ENCODE measurements at regions not wholly inside any gene's neighbourhood (a gene's known extent, or its start where the extent isn't known, plus 50 kb on each side); places are given as distances from the start of the nearest gene placed in this dataset.

- H3K36me3 ChIP-seq (ENCODE audit: low read depth, low read length): no peaks in the 10 kb centered on the region
- no peak for DNase-seq
- no peaks in the 10 kb centered on the region for H3K79me2 ChIP-seq (ENCODE audit: low read length)
- no peaks in the 10 kb centered on the region for H4K20me1 ChIP-seq (ENCODE audit: low read length)
- H3F3A ChIP-seq (ENCODE audit: low read length, unreplicated experiment): no peaks in the 10 kb centered on the region
- no peak for ATAC-seq
- H3K9me2 ChIP-seq (replicated peaks; ENCODE audit: low read length): no peaks in the 10 kb centered on the region
- no peak overlapping the region for H3K27ac ChIP-seq (ENCODE audit: low read length)
- intact Hi-C loops (cut with micrococcal nuclease): no loop called here
- ChIA-PET CTCF (no interaction called here), POLR2A (ENCODE audit: unreplicated experiment) (no interaction called here)
- H3K4me3 ChIP-seq (ENCODE audit: low read length): no peak overlapping the region
- H3K4me1 ChIP-seq (ENCODE audit: insufficient read depth, low read length): no peaks in the 10 kb centered on the region
- H3K27me3 ChIP-seq (ENCODE audit: low read length): no peaks in the 10 kb centered on the region
- no peak overlapping the region for H3K9ac ChIP-seq (ENCODE audit: low read length)
- H3K9me3 ChIP-seq (ENCODE audit: low read length): no peaks in the 10 kb centered on the region
- H3K4me2 ChIP-seq (ENCODE audit: low read length): no peak overlapping the region
- H2AFZ ChIP-seq (ENCODE audit: low read length): no peak overlapping the region
- TF ChIP-seq EZH2 (IDR thresholded peaks at IDR 0.05; ENCODE audit: low read length, unreplicated experiment) (no peak), EZH2phosphoT487 (IDR thresholded peaks at IDR 0.05; ENCODE audit: borderline replicate concordance, low read length) (no peak)
- no TSS peak for BruUV-seq (replicated peaks)
Measured at GRCh38 chr6:92714346-92714745, 705.0 kb downstream of the EPHA7 start.

- no TSS peak for BruUV-seq (replicated peaks)
- Histone ChIP-seq H2AFZ (ENCODE audit: low read length) (no peak overlapping the region), H3K4me2 (ENCODE audit: low read length) (no peak overlapping the region), H3K9me3 (ENCODE audit: low read length) (no peaks in the 10 kb centered on the region), H4K20me1 (ENCODE audit: low read length) (no peaks in the 10 kb centered on the region), H3K79me2 (ENCODE audit: low read length) (no peaks in the 10 kb centered on the region), H3K9ac (ENCODE audit: low read length) (no peak overlapping the region), H3K27ac (ENCODE audit: low read length) (no peak overlapping the region), H3K4me3 (ENCODE audit: low read length) (no peak overlapping the region), H3K36me3 (ENCODE audit: low read depth, low read length) (no peaks in the 10 kb centered on the region), H3K9me2 (replicated peaks; ENCODE audit: low read length) (no peaks in the 10 kb centered on the region), H3F3A (ENCODE audit: low read length, unreplicated experiment) (no peaks in the 10 kb centered on the region), H3K4me1 (ENCODE audit: insufficient read depth, low read length) (no peaks in the 10 kb centered on the region), H3K27me3 (ENCODE audit: low read length) (no peaks in the 10 kb centered on the region)
- TF ChIP-seq EZH2 (IDR thresholded peaks at IDR 0.05; ENCODE audit: low read length, unreplicated experiment) (no peak), EZH2phosphoT487 (IDR thresholded peaks at IDR 0.05; ENCODE audit: borderline replicate concordance, low read length) (no peak), CTCF (conservative IDR thresholded peaks at IDR 0.05; ENCODE audit: low read depth, low read length) (no peak)
- ChIA-PET CTCF (no interaction called here), POLR2A (ENCODE audit: unreplicated experiment) (no interaction called here)
- intact Hi-C loops (cut with micrococcal nuclease): no loop called here
- ATAC-seq (no peak), DNase-seq (no peak)
Measured at GRCh38 chr6:92710048-92710447, 709.3 kb downstream of the EPHA7 start.

GRCh38 chr6:92708945-92709344 is 710.4 kb downstream of the EPHA7 start:
- no peaks in the 10 kb centered on the region for H3K4me1 ChIP-seq (ENCODE audit: insufficient read depth, low read length)
- H4K20me1 ChIP-seq (ENCODE audit: low read length): no peaks in the 10 kb centered on the region
- POLR2A ChIA-PET (ENCODE audit: unreplicated experiment): no interaction called here
- CTCF ChIA-PET: no interaction called here
- H3K9ac ChIP-seq (ENCODE audit: low read length): no peak overlapping the region
- no peaks in the 10 kb centered on the region for H3K79me2 ChIP-seq (ENCODE audit: low read length)
- TF ChIP-seq EZH2phosphoT487 (IDR thresholded peaks at IDR 0.05; ENCODE audit: borderline replicate concordance, low read length) (no peak), EZH2 (IDR thresholded peaks at IDR 0.05; ENCODE audit: low read length, unreplicated experiment) (no peak), CTCF (conservative IDR thresholded peaks at IDR 0.05; ENCODE audit: low read depth, low read length) (no peak)
- H3K9me3 ChIP-seq (ENCODE audit: low read length): no peaks in the 10 kb centered on the region
- no peak overlapping the region for H3K4me2 ChIP-seq (ENCODE audit: low read length)
- no peaks in the 10 kb centered on the region for H3K27me3 ChIP-seq (ENCODE audit: low read length)
- DNase-seq (no peak), ATAC-seq (no peak)
- H3K36me3 ChIP-seq (ENCODE audit: low read depth, low read length): no peaks in the 10 kb centered on the region
- intact Hi-C loops (cut with micrococcal nuclease): no loop called here
- BruUV-seq (replicated peaks): no TSS peak
- H3K27ac ChIP-seq (ENCODE audit: low read length): no peak overlapping the region
- H2AFZ ChIP-seq (ENCODE audit: low read length): no peak overlapping the region
- H3K9me2 ChIP-seq (replicated peaks; ENCODE audit: low read length): no peaks in the 10 kb centered on the region
- no peaks in the 10 kb centered on the region for H3F3A ChIP-seq (ENCODE audit: low read length, unreplicated experiment)
- no peak overlapping the region for H3K4me3 ChIP-seq (ENCODE audit: low read length)

Data from PC-3 (cell line).